ENCODE measurements at regions not wholly inside any gene's neighbourhood (a gene's known extent, or its start where the extent isn't known, plus 50 kb on each side); places are given as distances from the start of the nearest gene placed in this dataset.
"Not testable (repeated sequence)": the region's sequence is repeated elsewhere in the genome, so short reads cannot be mapped to it uniquely, and the experiment has no call there.

- TF ChIP-seq EZH2 (IDR thresholded peaks at IDR 0.05; ENCODE audit: borderline replicate concordance, low read length) = not testable (repeated sequence)
- TF ChIP-seq, protein P1, sequence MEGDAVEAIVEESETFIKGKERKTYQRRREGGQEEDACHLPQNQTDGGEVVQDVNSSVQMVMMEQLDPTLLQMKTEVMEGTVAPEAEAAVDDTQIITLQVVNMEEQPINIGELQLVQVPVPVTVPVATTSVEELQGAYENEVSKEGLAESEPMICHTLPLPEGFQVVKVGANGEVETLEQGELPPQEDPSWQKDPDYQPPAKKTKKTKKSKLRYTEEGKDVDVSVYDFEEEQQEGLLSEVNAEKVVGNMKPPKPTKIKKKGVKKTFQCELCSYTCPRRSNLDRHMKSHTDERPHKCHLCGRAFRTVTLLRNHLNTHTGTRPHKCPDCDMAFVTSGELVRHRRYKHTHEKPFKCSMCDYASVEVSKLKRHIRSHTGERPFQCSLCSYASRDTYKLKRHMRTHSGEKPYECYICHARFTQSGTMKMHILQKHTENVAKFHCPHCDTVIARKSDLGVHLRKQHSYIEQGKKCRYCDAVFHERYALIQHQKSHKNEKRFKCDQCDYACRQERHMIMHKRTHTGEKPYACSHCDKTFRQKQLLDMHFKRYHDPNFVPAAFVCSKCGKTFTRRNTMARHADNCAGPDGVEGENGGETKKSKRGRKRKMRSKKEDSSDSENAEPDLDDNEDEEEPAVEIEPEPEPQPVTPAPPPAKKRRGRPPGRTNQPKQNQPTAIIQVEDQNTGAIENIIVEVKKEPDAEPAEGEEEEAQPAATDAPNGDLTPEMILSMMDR (conservative IDR thresholded peaks at IDR 0.05 in 1 of 2, IDR thresholded peaks at IDR 0.05 in 1 of 2; ENCODE audit: extremely low read depth in 1 of 2, insufficient read depth in 1 of 2, low read depth in 1 of 2, low read length in 2 of 2) = not testable (repeated sequence)
These were observed 123.8 kb upstream of the SEMA3C start for GRCh38 chr7:81042646-81043045.
